Fibroblast of skin of right biceps (primary cell): ENCODE measurements at regions not wholly inside any gene's neighbourhood (a gene's known extent, or its start where the extent isn't known, plus 50 kb on each side); places are given as distances from the start of the nearest gene placed in this dataset.
"Not testable (repeated sequence)": the region's sequence is repeated elsewhere in the genome, so short reads cannot be mapped to it uniquely, and the experiment has no call there.

Source experiments
- DNase-seq: peaks from one replicate; pipeline ENCODE4 v3.0.0-alpha.2; 2013

GRCh38 chr5:176061269-176061622, 93.1 kb upstream of the THOC3 start:
- DNase-seq, result not testable (repeated sequence)

DNA sequence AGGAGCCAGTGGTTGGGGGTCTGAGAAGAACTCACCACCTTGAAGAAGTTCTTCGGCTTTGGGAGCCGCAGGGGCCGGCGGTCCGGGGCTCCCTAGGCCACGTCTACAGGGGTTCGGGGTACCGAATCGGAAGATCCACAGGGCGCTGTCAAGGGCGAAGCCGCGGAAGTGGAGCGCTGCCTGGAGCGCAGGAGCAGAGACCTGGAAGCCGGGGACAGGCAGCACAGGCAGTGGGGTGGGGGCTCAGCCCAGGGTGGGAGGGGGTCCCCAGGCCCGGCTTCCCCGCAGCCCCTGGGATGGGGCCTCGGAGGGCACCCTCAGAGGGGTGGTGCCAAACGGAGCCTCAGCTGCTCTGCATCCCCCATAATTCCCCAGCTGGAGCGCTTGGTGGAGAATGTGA, 93.5 kb upstream of the THOC3 start:
- not testable (repeated sequence) for DNase-seq

DNA sequence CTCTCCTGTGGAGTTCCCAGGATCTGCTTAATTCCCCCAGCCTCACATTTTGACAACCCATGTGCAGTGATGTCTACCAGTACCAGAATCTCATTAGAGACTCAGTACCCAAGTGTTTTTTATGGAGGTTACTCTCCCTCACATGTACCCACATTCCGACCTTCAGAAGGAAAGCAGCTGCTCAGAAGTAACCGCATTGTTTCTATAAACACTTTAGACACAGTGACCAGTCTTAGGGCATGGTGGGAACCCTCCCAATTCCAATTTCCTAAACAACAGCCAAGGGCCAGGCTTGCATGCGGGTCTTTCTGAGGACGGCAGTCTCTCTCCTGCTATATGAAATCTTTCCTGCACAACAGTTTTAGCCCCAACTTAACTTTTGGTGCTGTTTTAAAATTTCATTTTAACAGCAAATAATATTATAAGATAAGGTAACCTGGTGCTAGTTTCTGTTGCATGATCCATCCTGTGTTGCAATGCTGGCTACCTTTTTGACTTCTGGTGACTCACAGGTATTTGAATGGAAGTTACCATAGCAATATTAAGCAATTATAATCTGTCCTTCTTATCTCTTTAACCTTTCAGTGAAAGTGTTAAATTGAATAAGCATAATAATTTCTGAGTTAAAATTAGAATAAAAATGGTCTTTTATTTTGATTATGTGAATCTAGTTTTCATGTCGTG, 98.3 kb upstream of the THOC3 start:
- DNase-seq, result not testable (repeated sequence)

- DNase-seq, result not testable (repeated sequence)
Observed at GRCh38 chr5:176067162-176067561, 99.0 kb upstream of the THOC3 start.

DNA sequence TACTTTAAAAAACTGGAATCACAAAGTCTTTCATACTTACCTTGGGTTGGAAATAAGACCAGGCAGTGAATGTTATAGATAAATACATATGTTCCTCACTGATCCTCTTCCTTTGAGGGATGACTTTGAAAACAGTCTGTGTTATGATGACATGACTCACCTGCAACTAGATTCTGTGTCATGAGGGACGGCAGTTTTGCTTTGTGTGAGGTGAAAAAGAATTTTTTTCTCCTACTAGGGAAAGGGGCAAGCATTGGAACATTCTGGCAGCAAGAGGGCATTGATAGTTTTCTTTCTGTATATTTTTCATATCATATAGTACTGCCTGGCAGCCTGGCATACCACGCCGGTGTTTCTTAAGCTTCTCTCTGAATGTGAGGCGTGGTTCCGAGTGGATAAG, 99.8 kb upstream of the THOC3 start:
- not testable (repeated sequence) for DNase-seq

GRCh38 chr5:176073996-176074571, 106.0 kb upstream of the THOC3 start:
- not testable (repeated sequence) for DNase-seq

- DNase-seq, result not testable (repeated sequence)
Observed at GRCh38 chr5:176083717-176084116, 115.6 kb upstream of the THOC3 start.

DNA sequence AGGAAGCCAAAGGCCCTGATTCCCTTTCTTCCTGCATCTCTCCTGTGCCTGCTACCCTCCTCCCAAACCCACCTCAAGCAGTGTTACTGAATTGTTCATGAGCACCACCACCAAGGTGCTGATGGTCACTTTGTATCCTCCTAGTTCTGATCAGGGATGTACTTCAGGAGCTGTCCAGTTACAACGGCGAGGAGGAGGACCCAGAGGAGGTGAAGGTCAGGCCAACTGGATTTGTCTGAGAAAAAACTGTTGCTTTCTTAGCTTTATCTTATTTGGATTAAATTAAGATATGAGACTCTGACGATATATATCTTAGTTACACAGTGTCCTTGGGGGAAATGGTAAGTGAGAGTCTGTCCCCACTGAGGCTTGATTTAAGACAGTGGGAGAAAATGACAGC, 135.0 kb upstream of the THOC3 start:
- DNase-seq, result not testable (repeated sequence)

- not testable (repeated sequence) for DNase-seq
Observed at GRCh38 chr5:176112888-176113287, 125.3 kb upstream of the SIMC1 start.

- not testable (repeated sequence) for DNase-seq
Observed at GRCh38 chr5:176113673-176114335, 124.4 kb upstream of the SIMC1 start.

DNA sequence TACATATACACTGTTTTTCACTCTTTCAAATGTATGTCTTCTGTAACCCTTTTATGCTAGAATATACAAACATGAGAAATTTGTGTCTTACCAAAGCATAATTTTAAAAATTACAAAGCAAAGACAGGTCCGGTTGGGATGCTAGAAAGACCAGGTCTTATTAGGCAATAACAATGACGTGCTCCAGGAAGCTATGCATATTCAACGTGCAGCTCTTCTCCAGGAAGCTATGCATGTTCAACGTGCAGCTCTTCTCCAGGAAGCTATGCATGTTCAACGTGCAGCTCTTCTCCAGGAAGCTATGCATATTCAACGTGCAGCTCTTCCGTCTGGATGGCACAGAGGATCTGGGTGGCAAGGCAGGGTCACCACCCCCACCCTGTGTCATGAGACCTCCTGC, 123.4 kb upstream of the SIMC1 start:
- not testable (repeated sequence) for DNase-seq

GRCh38 chr5:176117699-176118238, 120.5 kb upstream of the SIMC1 start:
- DNase-seq, result not testable (repeated sequence)

- not testable (repeated sequence) for DNase-seq
Observed at GRCh38 chr5:176122361-176122760, 115.9 kb upstream of the SIMC1 start.

- not testable (repeated sequence) for DNase-seq
Observed at GRCh38 chr5:176124120-176124519, 114.1 kb upstream of the SIMC1 start.

- DNase-seq, result no peak
Observed at GRCh38 chr5:176131771-176132170, 106.5 kb upstream of the SIMC1 start.

- no peak for DNase-seq
Observed at GRCh38 chr5:176132471-176133288, 105.5 kb upstream of the SIMC1 start.

DNA sequence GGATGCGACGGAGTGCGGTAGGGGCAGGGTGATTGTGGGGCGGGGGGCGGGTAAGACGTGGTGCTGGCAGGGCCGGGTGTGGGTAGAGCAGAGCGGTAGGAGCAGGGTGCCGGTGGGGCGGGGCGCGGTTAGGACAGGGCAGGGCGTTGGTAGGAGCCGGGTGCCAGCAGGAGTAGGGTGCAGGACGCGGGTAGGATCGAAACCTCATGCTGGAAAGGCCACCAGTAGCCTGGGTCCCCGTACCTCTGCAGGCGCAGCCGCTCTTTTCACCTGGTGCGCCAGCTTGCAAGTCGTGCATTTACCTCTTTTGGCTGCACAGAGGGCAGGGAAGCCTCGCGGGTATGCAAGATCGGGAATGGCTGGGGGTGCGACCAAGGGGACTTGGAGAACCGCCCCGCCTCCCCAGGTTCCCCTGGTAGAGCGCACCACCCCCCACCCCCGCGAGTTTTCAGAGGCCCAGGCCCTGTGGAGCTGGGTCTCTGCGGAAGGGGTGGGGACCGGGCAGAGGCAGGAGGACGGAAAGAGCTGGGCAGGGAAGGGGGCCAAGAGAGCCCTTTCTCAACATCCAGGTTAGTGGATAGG, 104.8 kb upstream of the SIMC1 start:
- no peak for DNase-seq

DNA sequence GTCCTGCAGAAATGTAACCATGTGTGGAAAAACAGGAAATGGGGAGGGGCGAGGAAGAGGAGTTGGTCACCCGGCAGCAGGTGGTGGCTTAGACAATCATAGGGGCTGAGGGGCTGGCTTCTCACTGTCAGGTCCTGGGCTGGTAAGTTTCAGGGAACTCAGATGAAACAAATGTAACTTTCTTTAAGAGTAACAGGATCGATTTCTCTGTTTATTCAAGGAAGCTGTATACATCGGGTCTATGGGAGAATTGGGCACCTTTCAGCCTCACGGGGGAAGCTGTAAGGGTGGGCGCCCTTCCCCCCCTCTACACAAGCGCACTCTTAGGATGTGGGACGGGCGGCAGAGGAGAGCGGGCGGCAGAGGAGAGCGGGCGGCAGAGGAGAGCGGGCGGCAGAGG, 104.3 kb upstream of the SIMC1 start:
- no peak for DNase-seq

- no peak for DNase-seq
Observed at GRCh38 chr5:176134529-176135223, 103.5 kb upstream of the SIMC1 start.

GRCh38 chr5:176140138-176140537, 98.1 kb upstream of the SIMC1 start:
- DNase-seq, result not testable (repeated sequence)

DNA sequence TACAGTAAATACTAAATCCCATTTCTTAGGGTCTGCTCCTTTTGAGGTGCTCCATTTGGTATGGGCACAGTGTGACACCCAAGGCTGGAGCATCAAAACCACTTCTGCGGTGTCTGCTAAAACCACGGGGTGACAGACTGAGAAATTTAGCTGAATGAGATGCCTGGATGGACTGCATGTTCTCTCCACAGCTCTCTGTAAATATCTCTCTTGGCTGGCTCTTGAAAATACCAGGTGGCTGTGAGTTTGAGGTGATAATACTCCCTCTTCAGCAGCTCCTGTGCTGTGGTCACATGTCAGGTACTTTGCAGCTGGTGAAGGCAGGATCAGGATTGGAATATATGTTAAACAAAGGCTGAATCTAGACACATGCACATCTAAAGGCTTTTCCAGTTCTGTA, 93.7 kb upstream of the SIMC1 start:
- DNase-seq, result no peak

DNA sequence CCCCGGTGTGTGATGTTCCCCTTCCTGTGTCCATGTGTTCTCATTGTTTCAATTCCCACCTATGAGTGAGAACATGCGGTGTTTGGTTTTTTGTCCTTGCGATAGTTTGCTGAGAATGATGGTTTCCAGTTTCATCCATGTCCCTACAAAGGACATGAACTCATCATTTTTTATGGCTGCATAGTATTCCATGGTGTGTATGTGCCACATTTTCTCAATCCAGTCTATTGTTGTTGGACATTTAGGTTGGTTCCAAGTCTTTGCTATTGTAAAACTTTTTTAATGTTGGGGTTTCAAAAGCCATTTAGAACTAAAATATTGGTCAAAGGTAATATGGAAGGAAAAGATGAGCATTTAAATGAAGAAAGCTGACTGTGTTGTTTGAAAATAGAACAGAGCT, 88.3 kb upstream of the SIMC1 start:
- DNase-seq, result not testable (repeated sequence)
